Karpas-422 (cell line): ENCODE measurements at regions not wholly inside any gene's neighbourhood (a gene's known extent, or its start where the extent isn't known, plus 50 kb on each side); places are given as distances from the start of the nearest gene placed in this dataset.

Experiments
- DNase-seq: peaks from one replicate; pipeline ENCODE4 v3.0.0-alpha.2; 2015
- H2AFZ ChIP-seq: fragments of 200-600 bp; sonication (generic); 2 replicates; pipeline ENCODE4 v1.6.1; 2014; ENCODE audit warnings: antibody characterized with exemption, low read length, mixed read lengths
- H3K27ac ChIP-seq: fragments of 200-600 bp; sonication (generic); 2 replicates; pipeline ENCODE4 v1.5.1; 2014; ENCODE audit warnings: mild to moderate bottlenecking, low read length, moderate library complexity
- H3K27me3 ChIP-seq: fragments of 200-600 bp; sonication (generic); 2 replicates; pipeline ENCODE4 v1.6.1; 2014; ENCODE audit warnings: low read length, mixed read lengths
- H3K36me3 ChIP-seq: fragments of 200-600 bp; sonication (generic); 2 replicates; pipeline ENCODE4 v1.6.1; 2014; ENCODE audit warnings: low read length, mixed read lengths; ENCODE audit not compliant: insufficient read depth
- H3K4me1 ChIP-seq: fragments of 200-600 bp; sonication (generic); 2 replicates; pipeline ENCODE4 v1.6.1; 2014; ENCODE audit warnings: mild to moderate bottlenecking, low read length, mixed read lengths
- H3K4me2 ChIP-seq: fragments of 200-600 bp; sonication (generic); 2 replicates; pipeline ENCODE4 v1.6.1; 2014; ENCODE audit warnings: low read length, low read depth, mild to moderate bottlenecking; ENCODE audit not compliant: poor library complexity, severe bottlenecking
- H3K4me3 ChIP-seq: fragments of 200-600 bp; sonication (generic); 2 replicates; pipeline ENCODE4 v1.5.1; 2014; ENCODE audit warnings: mild to moderate bottlenecking, antibody characterized with exemption, low read length, mixed read lengths
- H3K79me2 ChIP-seq: fragments of 200-600 bp; sonication (generic); 2 replicates; pipeline ENCODE4 v1.6.1; 2014; ENCODE audit warnings: mild to moderate bottlenecking, low read length, mixed read lengths
- H3K9ac ChIP-seq: fragments of 200-600 bp; sonication (generic); 2 replicates; pipeline ENCODE4 v1.6.0; 2014; ENCODE audit warnings: low read length
- H3K9me2 ChIP-seq: fragments of 200-600 bp; sonication (generic), shearing (Covaris generic); replicated peaks from 2 replicates; pipeline ENCODE4 v1.6.0; 2014; ENCODE audit warnings: mild to moderate bottlenecking, low read length, moderate library complexity; ENCODE audit not compliant: insufficient read depth
- H3K9me3 ChIP-seq: fragments of 300-700, 200-600 bp; sonication (generic); 2 replicates; pipeline ENCODE4 v1.6.1; 2014; ENCODE audit warnings: low read length, mixed read lengths
- H4K20me1 ChIP-seq: fragments of 200-600 bp; sonication (generic); 2 replicates; pipeline ENCODE4 v1.6.1; 2014; ENCODE audit warnings: mild to moderate bottlenecking, antibody characterized with exemption, low read length, low read depth; ENCODE audit not compliant: insufficient read depth

DNA sequence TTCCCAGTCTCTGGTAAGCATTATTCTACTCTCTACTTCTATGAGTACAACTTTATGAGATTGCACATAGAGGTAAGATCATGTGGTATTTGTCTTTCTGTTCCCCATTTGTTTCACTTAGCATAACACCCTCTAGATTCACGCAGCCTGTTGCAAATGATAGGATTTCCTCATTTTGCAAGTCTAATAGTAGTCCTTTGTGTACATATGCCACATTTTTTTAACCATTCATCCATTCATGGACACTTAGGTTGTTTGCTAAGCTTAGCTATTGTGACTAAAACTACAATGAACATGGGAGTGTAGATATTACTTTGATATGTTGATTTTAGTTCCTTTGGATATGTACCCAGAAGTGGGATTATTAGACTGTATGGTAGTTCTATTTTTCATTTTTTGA, 717.9 kb upstream of the ALCAM start:
- H4K20me1 ChIP-seq: no peaks in the 10 kb centered on the region
- no peak overlapping the region for H3K9ac ChIP-seq
- H2AFZ ChIP-seq: no peak overlapping the region
- H3K79me2 ChIP-seq: no peaks in the 10 kb centered on the region
- H3K27ac ChIP-seq: no peak overlapping the region
- DNase-seq: no peak
- H3K4me1 ChIP-seq: no peaks in the 10 kb centered on the region
- H3K36me3 ChIP-seq: no peaks in the 10 kb centered on the region
- H3K4me3 ChIP-seq: no peak overlapping the region
- H3K4me2 ChIP-seq: no peak overlapping the region
- no peaks in the 10 kb centered on the region for H3K27me3 ChIP-seq
- no peaks in the 10 kb centered on the region; the same call in 1 of the 2 replicates for H3K9me2 ChIP-seq
- no peaks in the 10 kb centered on the region for H3K9me3 ChIP-seq

DNA sequence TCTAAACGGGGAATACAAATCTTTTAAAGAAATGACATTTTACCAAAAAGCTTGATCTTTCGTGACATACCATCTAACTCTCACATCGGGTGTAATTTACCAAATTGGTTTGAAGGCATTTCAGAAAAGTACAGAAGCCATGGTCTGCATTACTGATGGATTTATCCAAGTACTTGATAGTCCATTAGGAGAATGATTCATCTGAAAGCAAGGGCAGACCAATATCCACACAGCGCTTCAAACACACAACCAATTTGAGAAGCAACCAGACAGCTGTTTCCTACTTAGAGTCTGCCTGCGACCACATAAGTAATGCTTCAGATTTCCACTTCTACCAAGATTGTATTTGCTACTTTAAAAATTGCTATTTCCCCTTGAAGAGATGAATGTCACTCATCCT, 697.6 kb upstream of the ALCAM start:
- H3K4me1 ChIP-seq: no peaks in the 10 kb centered on the region
- H3K27ac ChIP-seq: no peak overlapping the region
- H3K36me3 ChIP-seq: no peaks in the 10 kb centered on the region
- H3K9me3 ChIP-seq: no peaks in the 10 kb centered on the region
- no peak for DNase-seq
- no peaks in the 10 kb centered on the region for H3K9me2 ChIP-seq
- H3K4me2 ChIP-seq: no peak overlapping the region
- no peak overlapping the region for H3K9ac ChIP-seq
- H4K20me1 ChIP-seq: no peaks in the 10 kb centered on the region
- no peaks in the 10 kb centered on the region for H3K27me3 ChIP-seq
- H2AFZ ChIP-seq: no peak overlapping the region
- H3K79me2 ChIP-seq: no peaks in the 10 kb centered on the region
- no peak overlapping the region for H3K4me3 ChIP-seq

DNA sequence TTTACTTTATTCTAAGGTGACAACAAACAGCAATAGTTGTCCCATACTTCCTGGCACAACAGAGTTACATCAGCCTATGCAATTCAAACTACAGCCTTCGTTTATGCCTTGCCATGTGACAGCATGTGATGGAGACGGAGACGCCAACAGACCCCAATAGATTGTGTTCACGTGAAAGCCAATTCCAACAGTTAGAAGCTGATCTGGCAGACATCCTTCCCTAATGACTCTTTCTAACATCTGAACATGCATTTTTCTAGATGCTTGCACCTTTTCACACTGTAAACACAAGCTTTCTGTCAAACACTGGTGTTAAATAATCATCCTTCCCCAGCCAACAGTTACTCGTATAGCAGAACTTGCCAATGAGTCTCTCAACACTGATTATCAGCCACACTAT, 694.4 kb upstream of the ALCAM start:
- H3K27me3 ChIP-seq: no peaks in the 10 kb centered on the region
- no peak overlapping the region for H3K4me3 ChIP-seq
- H3K4me2 ChIP-seq: no peak overlapping the region
- no peaks in the 10 kb centered on the region for H3K9me3 ChIP-seq
- H3K9ac ChIP-seq: no peak overlapping the region
- no peaks in the 10 kb centered on the region for H3K79me2 ChIP-seq
- H3K4me1 ChIP-seq: no peaks in the 10 kb centered on the region
- H3K36me3 ChIP-seq: no peaks in the 10 kb centered on the region
- H3K27ac ChIP-seq: no peak overlapping the region
- H3K9me2 ChIP-seq: no peaks in the 10 kb centered on the region
- no peak for DNase-seq
- no peaks in the 10 kb centered on the region for H4K20me1 ChIP-seq
- no peak overlapping the region for H2AFZ ChIP-seq

DNA sequence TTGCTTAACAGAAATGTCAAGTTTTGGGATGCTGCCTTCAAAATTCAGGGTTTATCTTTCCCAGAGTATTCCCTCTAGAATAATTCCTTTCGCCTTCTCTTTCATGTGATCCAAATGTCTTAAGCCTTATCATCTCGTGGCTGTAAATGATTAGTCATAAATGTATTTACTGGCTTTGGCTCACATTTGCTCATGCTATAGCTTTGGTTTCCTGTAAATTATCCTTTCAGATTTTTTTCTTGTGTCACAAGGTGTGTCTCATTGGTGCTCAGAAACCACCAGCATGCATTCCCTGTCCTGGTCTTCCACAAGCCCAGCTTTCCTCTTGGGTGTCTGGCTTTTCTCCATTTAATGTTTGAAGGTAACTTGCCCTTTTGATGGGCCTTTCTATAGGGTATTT, 692.7 kb upstream of the ALCAM start:
- no peaks in the 10 kb centered on the region for H3K9me2 ChIP-seq
- no peak overlapping the region for H3K27ac ChIP-seq
- DNase-seq: no peak
- H3K79me2 ChIP-seq: no peaks in the 10 kb centered on the region
- no peaks in the 10 kb centered on the region for H4K20me1 ChIP-seq
- no peak overlapping the region for H3K4me2 ChIP-seq
- H3K4me1 ChIP-seq: no peaks in the 10 kb centered on the region
- no peaks in the 10 kb centered on the region for H3K9me3 ChIP-seq
- no peaks in the 10 kb centered on the region for H3K27me3 ChIP-seq
- no peak overlapping the region for H3K9ac ChIP-seq
- no peak overlapping the region for H2AFZ ChIP-seq
- H3K36me3 ChIP-seq: no peaks in the 10 kb centered on the region
- H3K4me3 ChIP-seq: no peak overlapping the region

GRCh38 chr3:104676241-104676640, 690.5 kb upstream of the ALCAM start:
- Histone ChIP-seq H3K4me3 (no peak overlapping the region), H4K20me1 (no peaks in the 10 kb centered on the region), H3K27ac (no peak overlapping the region), H2AFZ (no peak overlapping the region), H3K9me3 (no peaks in the 10 kb centered on the region), H3K4me1 (no peaks in the 10 kb centered on the region), H3K9ac (no peak overlapping the region), H3K36me3 (no peaks in the 10 kb centered on the region), H3K79me2 (no peaks in the 10 kb centered on the region), H3K27me3 (no peaks in the 10 kb centered on the region), H3K4me2 (no peak overlapping the region), H3K9me2 (no peaks in the 10 kb centered on the region)
- no peak for DNase-seq

GRCh38 chr3:104677932-104678331, 688.8 kb upstream of the ALCAM start:
- no peak for DNase-seq
- Histone ChIP-seq H3K9me2 (no peaks in the 10 kb centered on the region), H2AFZ (no peak overlapping the region), H3K36me3 (no peaks in the 10 kb centered on the region), H4K20me1 (no peaks in the 10 kb centered on the region), H3K9ac (no peak overlapping the region), H3K27ac (no peak overlapping the region), H3K4me3 (no peak overlapping the region), H3K9me3 (no peaks in the 10 kb centered on the region), H3K27me3 (no peaks in the 10 kb centered on the region), H3K79me2 (no peaks in the 10 kb centered on the region), H3K4me2 (no peak overlapping the region), H3K4me1 (no peaks in the 10 kb centered on the region)

- DNase-seq: no peak
- Histone ChIP-seq H3K4me3 (no peak overlapping the region), H3K4me2 (no peak overlapping the region), H3K9me2 (no peaks in the 10 kb centered on the region), H2AFZ (no peak overlapping the region), H3K27me3 (no peaks in the 10 kb centered on the region), H3K36me3 (no peaks in the 10 kb centered on the region), H4K20me1 (no peaks in the 10 kb centered on the region), H3K9ac (no peak overlapping the region), H3K27ac (no peak overlapping the region), H3K4me1 (no peaks in the 10 kb centered on the region), H3K9me3 (no peaks in the 10 kb centered on the region), H3K79me2 (no peaks in the 10 kb centered on the region)
Measured at GRCh38 chr3:104685492-104685891, 681.2 kb upstream of the ALCAM start.

GRCh38 chr3:104687362-104687761, 679.3 kb upstream of the ALCAM start:
- Histone ChIP-seq H3K27ac (no peak overlapping the region), H4K20me1 (no peaks in the 10 kb centered on the region), H3K4me1 (no peaks in the 10 kb centered on the region), H2AFZ (no peak overlapping the region), H3K4me2 (no peak overlapping the region), H3K4me3 (no peak overlapping the region), H3K36me3 (no peaks in the 10 kb centered on the region), H3K9ac (no peak overlapping the region), H3K9me2 (no peaks in the 10 kb centered on the region), H3K79me2 (no peaks in the 10 kb centered on the region), H3K27me3 (no peaks in the 10 kb centered on the region), H3K9me3 (no peaks in the 10 kb centered on the region)
- no peak for DNase-seq

GRCh38 chr3:104696470-104696869, 670.2 kb upstream of the ALCAM start:
- Histone ChIP-seq H3K4me2 (no peak overlapping the region), H3K9ac (no peak overlapping the region), H3K4me1 (no peaks in the 10 kb centered on the region), H3K4me3 (no peak overlapping the region), H3K27ac (no peak overlapping the region), H3K27me3 (no peaks in the 10 kb centered on the region), H2AFZ (no peak overlapping the region), H4K20me1 (no peaks in the 10 kb centered on the region), H3K36me3 (no peaks in the 10 kb centered on the region), H3K9me3 (no peaks in the 10 kb centered on the region), H3K9me2 (no peaks in the 10 kb centered on the region), H3K79me2 (no peaks in the 10 kb centered on the region)
- DNase-seq: no peak
